AG08396 (cell line): ENCODE measurements at regions not wholly inside any gene's neighbourhood (a gene's known extent, or its start where the extent isn't known, plus 50 kb on each side); places are given as distances from the start of the nearest gene placed in this dataset.

Source experiments
- DNase-seq: peaks from one replicate; pipeline ENCODE4 v3.0.0; 2012; ENCODE audit warnings: low spot score, mixed read lengths

DNA sequence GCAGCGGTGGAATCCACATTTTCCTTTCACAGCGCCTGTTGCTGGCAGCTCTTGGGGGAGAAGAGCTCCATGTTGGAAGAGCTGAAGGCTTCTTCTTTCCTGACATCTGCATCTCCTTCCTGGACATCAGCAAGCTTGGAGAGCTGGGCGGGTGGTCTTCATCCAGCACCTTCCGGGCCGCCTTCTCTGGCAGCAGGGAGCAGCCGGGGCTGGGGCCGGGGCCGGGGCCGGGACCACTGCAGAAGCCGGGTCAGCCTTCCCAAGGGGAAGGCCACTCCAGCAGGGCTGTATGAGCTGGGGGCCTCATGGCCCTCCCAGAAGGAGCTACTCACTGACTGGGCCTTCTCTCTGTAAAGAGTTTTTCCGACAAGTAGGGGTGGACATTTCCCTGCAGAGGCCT, 787.5 kb downstream of the TLE4 start:
- no peak for DNase-seq

GRCh38 chr9:80352967-80353366, 781.2 kb downstream of the TLE4 start:
- DNase-seq, result no peak

DNA sequence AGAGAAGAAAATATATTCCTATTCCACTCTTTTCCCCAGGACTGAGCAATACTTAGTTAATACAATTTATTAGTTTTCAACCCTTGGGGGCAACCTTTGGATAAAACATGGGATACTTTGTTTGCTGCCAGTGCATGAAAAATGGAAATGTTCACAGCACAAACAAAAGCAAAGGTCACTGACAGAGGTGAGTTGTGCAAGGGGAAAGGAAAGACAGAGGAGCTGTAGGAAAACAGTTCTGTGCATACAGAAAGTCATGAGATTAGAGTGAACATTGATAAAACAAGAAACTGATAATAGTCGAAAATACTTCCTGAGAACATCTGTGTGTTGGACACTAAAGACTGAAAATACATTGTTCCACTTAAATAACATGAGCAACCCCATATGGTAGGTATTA, 779.8 kb downstream of the TLE4 start:
- DNase-seq, result no peak

- no peak for DNase-seq
These were observed 754.3 kb downstream of the TLE4 start for GRCh38 chr9:80326105-80326504.

DNA sequence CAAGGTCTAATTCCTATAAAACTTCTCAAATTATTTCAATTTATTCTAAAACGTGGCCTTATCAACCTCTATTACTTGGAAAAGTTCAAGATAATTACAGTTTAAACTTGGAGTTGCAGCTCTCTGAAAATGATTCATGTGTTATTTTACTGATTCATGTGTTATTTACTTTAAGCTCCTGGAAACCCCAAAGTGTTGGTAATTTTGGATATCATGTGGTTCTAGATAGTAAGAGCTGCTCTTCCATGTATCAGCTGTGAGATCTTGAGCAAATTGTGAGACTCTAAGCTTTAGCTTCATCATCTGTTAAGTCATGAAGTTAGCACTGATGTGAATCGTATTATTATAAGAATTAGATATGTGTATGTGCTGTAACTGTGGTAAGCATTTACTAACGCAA, 749.2 kb downstream of the TLE4 start:
- peak; percentile 5 for DNase-seq

- no peak for DNase-seq
These were observed 748.7 kb downstream of the TLE4 start for GRCh38 chr9:80320480-80320879.

GRCh38 chr9:80305136-80305535, 733.4 kb downstream of the TLE4 start:
- DNase-seq, result no peak

GRCh38 chr9:80294955-80295354, 723.2 kb downstream of the TLE4 start:
- DNase-seq, result no peak

GRCh38 chr9:80294318-80294717, 722.6 kb downstream of the TLE4 start:
- no peak for DNase-seq

DNA sequence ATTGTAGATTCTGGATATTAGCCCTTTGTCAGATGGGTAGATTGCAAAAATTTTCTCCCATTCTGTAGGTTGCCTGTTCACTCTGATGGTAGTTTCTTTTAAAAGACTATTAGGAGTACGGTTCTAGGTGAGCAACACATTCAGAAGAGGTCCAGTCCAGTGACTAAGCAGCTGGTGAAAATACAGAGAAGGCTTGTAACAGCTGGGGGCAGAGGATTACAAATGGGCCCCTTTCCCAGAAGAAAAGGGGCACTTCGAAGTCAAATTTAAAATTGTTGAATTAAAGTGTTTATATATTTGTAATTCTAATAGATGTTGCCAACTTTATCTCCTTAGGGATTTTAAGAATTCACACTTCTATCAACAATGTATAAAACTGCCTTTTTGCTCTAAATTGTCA, 720.5 kb downstream of the TLE4 start:
- DNase-seq, result no peak

DNA sequence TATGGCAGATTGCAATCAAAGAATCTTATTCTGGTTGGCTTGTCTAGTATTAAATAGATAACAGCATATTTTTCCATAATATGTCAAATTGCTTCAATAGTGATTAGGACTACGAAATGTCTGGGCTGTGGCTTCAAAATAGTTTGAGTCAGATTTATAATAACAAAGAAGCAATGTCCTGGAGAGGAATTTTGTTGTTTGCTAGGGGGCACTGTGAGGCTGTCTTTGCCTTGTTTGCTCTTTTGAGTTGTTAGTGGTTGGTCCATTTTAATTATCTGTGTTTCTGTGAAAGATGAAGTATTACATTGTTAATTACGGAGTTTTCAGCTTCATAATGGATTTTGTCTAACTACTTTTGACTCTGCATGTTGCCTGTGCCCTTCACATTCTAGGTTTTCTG, 713.6 kb downstream of the TLE4 start:
- DNase-seq, result no peak

GRCh38 chr9:80282766-80283165, 711.0 kb downstream of the TLE4 start:
- no peak for DNase-seq

GRCh38 chr9:80259079-80259478, 687.3 kb downstream of the TLE4 start:
- DNase-seq, result no peak

DNA sequence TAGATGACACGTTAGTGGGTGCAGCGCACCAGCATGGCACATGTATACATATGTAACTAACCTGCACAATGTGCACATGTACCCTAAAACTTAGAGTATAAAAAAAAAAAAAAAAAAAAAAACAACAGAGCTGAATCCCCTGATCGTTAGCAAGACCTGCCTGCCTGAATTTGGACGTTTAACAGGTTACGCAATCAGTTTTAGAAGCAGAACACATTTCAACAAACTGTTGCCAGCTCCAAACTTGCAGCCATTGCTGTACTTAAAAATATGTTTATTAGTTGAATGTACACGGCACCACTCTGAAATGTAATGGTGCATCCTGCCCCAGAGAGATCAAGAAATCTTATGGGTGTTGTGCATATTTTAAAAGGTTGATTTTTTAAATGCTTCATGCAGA, 680.0 kb downstream of the TLE4 start:
- no peak for DNase-seq

DNA sequence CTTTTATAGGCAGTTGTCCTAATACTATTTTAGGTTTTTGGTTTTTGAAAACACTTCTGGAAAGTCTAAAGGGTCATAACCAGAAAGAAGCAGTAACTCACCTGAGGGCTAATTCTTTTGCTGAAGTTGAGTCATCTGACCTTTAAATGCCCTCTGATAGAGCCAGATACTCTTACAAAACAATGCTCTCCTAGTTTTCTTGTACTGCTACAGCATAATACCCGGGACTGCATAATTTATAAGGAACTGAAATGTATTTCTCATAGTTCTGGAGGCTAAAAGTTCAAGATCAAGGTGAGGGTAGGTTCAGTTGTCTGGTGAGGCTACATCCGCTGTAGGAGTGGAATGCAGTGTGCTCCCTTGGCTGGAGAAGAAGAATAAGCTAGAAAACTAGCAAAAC, 670.3 kb downstream of the TLE4 start:
- no peak for DNase-seq

- DNase-seq, result no peak
These were observed 664.0 kb downstream of the TLE4 start for GRCh38 chr9:80235752-80236151.

DNA sequence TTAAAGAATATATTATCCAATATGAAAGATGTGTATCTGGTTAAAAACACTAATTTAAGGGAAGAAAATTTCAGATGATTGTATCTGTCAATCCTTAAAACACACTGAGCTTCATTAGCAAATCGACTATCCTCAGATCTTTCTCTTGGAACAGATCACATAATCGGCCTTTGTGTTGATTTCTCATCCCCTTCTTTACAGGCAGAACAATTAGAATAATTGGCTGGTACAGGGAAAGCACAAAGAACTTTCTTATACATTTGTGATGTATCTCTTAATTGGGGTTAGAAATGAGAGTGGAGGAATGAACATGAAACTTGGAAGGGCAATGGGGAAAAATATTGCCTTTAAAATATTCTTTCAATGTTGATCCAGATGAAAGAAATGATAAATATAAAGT, 662.1 kb downstream of the TLE4 start:
- no peak for DNase-seq

- DNase-seq, result no peak
These were observed 661.5 kb downstream of the TLE4 start for GRCh38 chr9:80233102-80233843.

DNA sequence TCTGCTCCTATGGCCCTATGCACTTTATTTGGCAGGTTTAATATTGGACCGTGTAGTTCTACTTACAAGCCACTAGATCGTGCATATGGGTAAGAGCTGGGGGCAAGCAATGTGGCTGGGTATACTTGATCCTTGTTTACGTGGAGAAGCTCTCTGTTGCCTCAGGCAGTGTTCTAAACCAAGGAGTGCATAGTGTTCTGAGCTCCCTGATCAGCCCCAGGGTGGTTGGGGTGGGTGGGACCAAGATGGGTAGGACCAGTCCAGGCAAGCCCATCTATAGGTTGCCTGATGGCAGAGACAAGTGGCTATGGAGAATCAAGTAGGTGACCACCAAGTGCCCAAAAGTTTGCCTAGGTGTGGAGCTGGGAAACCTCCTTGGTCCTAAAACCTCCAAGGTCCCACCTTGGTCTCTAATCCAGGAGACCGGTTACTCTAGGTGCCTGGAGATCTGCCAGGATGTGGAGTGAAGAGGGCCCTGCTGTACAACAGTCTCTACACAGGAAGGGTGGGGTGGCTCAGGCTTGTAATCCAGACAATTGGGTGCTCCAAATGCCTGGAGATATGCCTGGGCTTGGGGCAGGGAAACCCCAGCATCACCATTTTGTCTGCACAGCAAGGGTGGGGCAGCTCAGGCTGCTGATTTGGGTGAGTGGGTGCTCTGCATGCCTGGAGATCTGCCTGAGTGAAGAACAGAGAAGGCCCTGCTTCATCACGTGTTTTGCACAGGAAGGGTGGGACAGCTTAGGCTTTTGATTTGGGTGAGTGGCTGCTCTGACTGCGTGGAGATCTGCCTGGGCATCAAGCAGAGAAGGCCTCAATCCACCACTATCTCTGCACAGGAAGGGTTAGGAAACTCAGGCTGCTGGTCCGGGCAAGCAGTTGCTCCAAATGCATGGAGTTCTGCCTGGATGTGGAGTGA, 659.8 kb downstream of the TLE4 start:
- DNase-seq, result no peak

DNA sequence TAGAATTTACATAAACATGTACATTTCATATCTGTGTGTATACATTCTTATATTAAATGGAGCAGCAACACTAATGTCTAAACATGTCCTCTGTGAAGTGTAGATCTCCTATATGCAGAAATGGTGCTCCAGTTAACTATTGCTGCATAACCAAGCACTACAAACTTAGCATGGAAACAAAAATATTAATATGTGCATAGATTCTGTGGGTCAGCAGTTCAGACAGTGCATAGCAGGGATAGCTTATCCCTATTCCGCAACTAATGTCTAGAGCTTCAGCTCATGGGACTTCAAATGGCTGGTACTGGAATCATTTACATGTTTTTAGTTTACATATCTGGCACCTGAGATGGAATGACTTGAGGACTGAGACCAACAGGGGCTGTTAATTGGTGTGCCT, 652.1 kb downstream of the TLE4 start:
- no peak for DNase-seq

GRCh38 chr9:80222466-80223169, 650.9 kb downstream of the TLE4 start:
- DNase-seq, result no peak

DNA sequence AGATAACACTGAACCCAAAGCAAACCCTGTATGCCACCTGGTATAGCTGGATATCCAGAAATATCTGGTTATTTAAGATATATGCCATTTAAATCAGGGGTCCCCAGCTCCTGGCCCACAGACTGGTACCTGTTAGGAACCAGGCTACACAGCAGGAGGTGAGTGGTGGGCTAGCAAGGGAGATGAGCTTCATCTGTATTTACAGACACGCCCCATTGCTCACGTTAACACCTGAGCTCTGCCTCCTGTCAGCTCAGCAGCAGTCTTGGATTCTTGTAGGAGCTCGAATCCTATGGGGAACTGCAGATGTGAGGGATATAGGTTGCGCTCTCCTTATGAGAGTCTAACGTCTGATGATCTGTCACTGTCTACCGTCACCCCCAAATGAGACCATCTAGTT, 646.6 kb downstream of the TLE4 start:
- DNase-seq, result no peak

- no peak for DNase-seq
These were observed 641.8 kb downstream of the TLE4 start for GRCh38 chr9:80213613-80214012.
